GM18861 (cell line): ENCODE measurements at regions not wholly inside any gene's neighbourhood (a gene's known extent, or its start where the extent isn't known, plus 50 kb on each side); places are given as distances from the start of the nearest gene placed in this dataset.

ENCODE experiments used
- ATAC-seq: cut with Tn5 transposase; IDR thresholded peaks from one replicate; pipeline ENCODE4 v1.9.1; 2021; ENCODE audit not compliant: unreplicated experiment

DNA sequence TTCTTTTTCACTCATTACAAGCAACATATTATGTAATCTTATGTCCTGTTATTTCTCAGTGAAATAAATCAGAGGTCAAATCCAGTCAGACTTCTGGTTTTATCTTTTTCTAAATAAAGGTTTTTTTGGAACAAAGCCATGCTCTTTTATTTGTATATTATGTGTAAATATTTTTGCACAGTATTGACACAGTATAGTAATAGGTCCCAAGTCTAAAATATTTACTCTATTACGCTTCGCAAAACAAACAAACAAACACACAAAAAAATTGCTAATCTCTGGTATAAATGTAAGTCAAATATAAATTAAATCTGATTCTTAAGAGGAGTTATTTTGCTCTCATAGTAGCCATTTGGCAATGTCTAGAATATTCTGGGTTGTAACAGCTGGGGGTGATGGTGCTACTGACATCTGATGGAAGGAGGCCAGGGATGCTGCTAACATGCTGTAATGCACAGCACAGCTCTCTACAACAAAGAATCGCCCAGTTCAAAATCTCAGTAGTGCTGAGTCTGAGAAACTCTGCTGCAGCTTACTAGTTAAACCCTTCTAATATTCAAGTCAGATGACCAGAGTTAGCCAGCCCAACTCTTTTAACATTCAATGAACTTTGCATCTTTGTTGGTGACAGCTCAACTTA, 602.1 kb downstream of the RAB28 start:
- no peak for ATAC-seq

DNA sequence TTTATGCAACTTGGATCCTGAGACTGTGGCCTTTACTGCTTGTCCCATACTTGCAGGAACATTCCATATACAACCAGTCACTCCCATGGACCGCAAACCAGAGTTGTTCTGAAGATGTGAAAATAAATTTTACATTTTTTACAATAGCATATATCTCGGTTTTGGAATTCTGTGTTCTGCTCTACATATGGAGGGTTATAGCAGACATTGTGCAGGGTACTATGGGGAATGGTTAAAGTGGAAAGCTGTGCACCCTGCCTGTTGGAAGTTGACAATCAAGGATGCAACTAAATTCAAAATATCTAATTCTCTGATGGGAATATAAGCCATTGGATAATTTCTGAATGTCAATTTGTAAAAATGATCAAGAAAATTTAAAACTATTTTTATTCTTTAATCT, 603.3 kb downstream of the RAB28 start:
- ATAC-seq = no peak

DNA sequence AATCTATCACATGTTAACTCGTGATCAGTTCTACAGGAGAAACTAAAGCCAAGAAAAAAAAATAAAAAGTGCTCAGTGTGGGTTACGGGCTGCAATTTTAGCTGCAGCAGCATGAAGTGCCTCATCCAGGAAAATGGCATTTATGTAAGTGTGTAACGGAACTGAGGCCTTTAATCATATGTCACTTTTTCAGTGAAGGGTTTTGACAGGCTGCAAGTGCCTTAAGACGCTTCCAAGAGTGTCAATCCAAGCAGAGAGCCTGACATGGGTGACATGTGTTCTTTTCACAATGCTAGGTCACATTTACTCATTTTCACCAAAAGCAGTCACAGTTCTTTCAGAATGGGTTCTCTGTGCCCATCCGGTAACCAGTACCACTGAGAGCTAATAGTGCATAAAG, 604.6 kb downstream of the RAB28 start:
- ATAC-seq = no peak

DNA sequence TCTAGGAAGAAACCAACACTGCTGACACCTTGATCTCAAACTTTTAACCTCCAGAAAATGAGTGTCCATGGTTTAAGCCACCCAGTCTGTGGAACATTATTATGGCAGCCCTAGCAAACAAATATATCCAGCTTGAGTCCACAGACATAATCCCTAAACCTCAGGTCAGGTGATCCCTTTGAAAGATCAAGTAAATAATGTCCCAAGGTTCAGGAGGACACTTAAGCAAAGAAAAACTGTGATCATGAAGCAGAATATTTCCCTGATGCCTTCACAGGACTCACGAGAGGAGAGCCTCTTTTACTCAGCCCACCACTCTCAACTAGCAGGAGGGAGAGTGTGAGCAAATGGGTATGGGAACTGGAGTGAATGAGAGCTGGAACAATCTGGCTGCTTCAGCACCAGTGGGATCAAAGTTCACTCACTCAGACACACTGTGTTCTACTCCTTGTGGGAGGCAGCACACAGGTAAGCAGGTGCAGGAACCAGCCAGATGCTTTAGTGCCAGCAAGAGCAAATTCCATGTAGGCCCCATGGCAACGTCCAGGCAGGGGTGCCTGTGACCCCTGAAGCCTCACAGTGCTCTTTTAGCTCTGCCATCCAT, 608.4 kb downstream of the RAB28 start:
- no peak for ATAC-seq

DNA sequence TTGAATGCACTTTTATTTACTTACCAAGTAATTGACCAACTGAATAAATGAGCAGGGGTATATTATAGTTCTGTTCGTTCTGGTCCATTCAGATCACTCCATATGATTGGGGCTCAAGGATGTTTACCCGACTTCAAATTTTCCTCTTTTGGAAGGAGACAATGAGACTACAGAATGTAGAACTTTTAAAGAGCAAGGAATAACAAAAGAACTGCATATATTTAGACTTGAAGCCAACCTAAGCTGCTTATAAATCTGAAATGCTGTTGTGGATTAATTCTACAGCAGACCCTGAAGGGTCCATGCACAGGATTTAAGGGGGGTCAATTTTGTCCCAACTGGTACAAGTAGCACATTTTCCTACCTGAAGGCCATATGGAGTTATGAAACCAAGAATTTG, 610.8 kb downstream of the RAB28 start:
- no peak for ATAC-seq

DNA sequence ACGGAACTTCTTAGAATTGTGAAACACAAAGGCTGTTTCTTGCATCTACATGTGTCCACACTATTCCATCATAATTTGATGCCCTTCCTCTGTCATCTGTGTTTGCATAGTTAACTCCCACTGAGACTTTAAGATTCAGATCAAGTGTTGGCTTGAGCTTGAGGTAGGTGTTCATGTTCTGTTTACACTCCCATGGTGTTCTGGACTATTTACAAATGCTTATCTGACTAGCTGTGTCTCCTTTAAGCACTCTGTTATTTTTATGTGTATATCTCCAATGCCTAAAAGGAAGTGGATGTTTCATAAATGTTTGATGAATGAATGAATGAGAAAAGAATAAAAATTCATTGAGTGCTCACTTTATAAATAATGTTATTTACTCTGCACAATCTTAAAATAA, 622.7 kb downstream of the RAB28 start:
- no peak for ATAC-seq

DNA sequence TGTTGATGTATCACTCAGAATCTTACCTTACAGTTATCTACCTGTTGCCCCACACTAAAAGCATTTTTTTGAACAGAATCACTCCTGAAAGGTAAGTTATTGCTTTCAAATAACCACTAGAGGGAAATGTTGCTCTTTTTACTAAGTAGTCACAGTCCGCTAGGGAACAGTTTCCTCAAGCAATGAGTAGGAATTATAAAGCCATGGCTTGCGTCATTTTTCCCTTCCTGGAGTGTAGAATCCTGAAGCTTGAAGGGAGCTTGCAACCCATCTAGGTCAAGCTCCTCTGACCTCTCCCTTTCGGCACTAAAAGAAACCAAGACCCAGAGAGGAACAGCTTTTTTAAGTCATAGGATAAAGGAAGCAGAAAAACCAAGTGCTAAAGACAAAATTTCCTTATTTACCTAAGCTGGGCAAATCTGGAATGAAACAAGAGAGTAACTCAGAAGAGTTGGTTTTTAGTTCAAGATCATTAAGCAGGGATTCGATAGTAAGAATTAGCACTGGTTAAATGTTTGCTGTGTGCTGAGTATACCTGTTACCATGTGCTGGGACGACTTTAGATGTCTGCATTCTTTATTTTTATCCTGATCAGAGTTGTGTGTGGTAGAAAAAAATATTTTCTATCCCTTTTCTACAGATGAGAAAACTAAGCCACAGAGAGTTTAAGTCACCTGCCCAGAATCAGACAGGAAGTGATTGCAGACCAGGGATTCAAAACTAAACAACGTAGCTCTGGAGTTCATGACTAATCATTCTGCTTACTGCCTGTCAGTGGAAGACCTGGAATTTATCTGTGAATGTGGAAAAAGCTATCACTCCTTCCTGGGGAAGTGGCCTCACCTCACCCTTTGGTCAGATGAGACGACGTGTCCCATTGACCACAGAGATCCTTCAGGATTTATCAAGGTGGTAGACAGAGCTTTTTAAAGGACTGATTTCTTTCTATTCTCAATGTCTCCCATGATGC, 631.5 kb downstream of the RAB28 start:
- no peak for ATAC-seq

DNA sequence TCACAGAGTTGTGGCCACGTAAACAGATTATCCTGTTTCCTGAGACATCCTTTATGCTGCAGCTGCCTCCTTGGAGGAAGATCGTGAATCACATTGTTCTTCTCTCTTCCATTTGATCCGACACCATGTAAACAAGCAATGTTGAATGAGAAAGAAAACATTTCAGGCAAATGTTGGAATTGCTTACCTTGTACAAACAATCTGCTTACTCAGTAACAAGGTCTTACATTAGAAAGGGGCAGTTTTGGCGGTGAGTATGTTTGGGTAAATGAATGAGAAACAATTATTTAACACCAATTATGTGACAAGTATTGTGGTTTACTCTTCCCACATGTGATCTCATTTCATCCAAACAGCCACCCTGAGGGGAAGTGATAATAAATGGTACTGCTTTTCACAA, 637.8 kb downstream of the RAB28 start:
- no peak for ATAC-seq

DNA sequence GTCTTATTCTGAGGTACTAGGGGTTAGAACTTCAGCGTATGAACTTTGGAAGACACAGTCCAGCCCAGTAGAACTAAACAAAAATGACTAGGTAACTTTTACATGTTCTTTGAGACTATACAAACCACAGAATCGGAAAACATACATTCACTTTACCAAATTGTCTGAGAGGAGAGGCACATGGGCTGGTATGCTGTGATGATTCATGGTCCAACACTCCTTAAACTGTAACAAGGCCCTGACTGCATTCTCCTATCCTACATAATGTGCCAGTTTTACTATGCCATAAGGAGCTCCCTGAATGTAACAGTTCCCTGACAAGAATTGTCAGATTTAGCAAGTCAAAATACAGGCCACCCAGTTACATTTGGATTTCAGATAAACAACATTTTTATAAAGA, 640.0 kb downstream of the RAB28 start:
- ATAC-seq = no peak

DNA sequence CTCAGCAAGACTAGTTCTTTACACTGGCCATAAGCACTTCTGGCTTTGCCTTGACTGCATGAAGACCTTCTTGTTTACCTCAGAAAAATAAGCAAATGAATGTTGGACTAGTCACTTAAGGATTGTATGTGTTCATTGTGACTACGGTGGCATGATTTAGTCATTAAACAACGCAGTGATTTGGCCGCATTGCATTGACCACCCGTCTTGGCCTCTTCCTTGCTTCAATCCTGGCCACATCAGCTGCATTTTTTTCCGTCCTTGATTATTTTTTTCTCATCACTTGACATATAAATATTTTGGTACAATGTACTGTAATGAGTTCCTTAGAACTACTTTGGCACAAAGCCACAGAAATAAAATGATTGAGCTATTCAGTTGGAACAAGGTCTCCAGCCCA, 656.2 kb downstream of the RAB28 start:
- ATAC-seq = no peak

DNA sequence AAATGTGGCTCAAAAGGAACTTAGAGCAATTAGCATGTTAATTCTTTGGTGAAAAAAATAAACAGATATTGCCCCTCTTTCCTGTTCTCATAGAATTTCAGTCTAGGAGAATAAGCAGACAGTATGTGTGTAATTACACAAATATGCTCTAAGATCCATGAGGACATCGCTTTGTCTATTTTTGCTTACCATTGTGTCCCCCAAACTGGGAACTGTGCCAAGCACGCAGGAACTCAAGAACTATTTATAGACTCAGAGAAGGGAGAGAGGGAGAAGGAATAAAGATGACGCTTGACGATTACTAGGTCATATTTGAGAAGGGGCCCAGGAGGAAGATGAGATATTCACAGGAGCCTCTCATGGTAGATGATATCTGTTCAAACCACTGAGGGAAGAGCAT, 692.6 kb downstream of the RAB28 start:
- ATAC-seq = no peak

DNA sequence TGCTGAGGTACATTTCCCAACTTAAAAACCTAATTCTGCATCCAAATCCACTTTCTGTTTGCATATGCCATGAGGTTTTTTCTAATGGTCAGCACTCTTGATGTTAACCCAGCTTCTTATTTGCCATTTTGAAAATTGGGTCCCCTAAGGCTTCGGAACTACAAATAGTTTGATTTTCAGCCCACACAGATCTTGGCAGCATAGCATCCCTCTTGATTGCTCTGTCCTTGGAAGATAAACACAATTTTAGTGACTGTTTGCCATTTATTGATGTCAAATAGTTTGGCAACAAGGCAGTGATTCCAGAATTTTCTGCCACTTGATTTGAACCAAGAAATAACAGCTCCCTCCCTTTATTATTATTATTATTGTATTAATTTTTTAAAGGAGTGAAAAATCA, 696.9 kb downstream of the RAB28 start:
- no peak for ATAC-seq

DNA sequence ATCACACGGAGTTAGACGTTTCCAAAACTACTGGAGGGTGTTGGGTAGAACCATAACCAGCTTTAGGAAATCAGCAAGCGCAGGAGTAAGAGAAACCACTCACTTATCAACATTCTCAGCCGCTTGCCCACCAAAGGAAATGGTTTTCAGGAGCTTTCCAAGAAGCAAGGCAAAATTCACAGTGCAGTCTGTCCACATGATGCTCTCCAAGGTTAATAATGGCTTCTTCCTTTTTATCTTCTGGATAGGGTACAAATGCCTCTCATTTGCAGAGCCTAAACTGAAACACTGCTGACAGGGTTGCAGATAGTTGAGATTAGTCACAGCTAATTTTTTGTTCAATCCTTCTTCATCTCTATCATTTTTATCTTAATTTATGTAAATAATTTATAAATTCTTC, 705.4 kb downstream of the RAB28 start:
- no peak for ATAC-seq

DNA sequence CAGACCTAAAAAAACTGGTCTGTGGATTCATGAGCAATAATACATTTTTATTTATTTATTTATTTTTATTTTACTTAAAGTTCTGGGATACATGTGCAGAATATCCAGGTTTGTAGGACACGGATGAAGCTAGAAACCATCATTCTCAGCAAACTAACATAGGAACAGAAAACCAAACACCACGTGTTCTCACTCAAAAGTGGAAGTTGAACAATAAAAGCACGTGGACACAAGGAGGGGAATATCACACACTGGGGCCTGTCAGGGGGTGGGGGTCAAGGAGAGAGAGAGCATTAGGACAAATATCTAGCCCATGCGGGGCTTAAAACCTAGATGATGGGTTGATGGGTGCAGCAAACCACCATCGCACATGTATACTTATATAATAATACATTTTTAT, 705.9 kb downstream of the RAB28 start:
- ATAC-seq = no peak

DNA sequence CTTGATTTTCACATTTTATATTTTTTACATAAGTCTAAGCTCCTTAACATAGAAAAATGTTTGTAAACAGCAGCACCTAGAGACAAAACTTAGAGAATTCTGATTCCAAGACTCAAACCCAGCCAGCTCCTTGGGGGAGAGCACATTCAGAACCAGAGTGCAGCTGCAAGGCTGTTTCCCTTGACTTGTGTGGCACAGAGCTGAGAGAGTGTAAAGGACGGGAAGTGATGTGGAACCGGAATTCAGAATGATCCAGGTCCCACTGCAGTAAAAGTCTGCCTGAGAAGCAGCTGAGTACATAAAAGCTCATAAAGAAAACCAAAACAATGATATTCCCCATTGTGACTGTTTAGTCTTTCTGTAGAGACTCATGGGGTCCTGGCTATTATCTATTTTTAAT, 713.8 kb downstream of the RAB28 start:
- no peak for ATAC-seq

DNA sequence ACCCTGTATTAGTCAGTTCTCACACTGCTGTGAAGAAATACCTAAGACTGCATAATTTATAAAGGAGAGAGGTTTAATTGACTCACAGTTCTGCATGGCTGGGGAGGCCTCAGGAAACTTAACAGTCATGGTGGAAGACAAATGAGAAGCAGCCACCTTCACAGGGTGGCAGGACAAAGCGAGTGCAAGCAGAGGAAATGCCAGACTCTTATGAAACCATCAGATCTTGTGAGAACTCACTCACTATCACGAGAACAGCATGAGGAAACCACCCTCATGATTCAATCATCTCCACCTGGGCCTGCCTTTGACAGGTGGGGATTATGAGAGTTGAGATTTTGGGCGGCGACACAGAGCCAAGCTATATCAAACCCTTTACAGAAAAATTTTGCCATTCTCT, 722.4 kb downstream of the RAB28 start:
- ATAC-seq = no peak

DNA sequence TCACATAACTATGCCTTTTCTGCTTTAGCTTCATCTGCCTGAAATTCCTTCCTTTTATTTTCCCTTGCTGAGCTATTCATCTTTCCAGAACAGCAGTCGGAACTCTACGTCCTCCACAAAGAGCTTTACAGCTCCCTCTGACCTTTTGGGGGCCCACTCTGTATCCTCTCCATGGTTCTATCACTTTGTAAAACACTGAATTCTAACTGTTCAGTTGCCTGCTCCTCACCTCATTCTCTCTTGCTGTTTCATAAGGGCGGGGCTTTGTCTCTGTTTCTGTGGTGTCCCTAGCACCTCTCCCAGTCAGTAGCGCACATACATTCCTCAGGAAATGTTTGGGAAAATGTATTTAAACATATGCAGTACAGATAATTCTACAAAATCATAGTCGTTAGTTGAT, 737.0 kb downstream of the RAB28 start:
- no peak for ATAC-seq

DNA sequence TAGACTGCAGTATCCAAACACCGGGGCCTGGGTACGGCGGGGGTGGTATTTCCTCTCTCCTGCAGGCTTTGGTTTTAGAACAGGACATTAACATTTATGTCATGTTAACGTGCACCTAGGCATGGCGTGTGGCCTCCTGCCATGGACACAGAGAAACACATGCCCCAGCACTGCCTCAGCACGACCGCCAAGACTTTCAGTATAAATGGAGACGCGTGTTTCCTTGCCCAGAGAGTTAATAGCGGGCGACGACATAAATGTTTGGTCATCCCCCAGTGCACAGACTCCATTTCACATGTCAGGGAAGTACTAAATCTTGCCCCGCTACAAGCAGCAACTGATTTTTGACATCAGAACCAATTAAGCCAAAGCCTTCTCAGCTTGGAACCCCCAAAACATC, 737.9 kb downstream of the RAB28 start:
- ATAC-seq = no peak

DNA sequence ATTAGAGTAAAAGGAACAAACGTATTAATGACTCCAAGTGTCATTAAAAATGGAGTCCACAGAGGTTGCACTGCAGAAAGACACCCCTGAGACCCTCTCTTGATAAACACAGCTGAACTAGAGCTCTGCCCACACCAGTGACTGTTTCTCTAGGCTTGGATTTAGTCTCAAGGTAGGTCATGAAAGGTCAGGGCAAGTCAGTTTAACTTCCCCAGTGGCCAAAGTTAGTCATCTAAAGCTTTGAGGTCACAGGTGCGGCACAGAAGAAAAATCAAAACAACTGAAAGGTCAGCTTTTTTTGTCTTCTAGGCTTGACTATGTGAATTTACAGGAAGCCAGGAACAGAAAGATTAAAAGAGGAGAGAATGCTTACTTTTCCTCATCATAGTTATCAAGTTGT, 749.6 kb downstream of the RAB28 start:
- ATAC-seq = no peak

DNA sequence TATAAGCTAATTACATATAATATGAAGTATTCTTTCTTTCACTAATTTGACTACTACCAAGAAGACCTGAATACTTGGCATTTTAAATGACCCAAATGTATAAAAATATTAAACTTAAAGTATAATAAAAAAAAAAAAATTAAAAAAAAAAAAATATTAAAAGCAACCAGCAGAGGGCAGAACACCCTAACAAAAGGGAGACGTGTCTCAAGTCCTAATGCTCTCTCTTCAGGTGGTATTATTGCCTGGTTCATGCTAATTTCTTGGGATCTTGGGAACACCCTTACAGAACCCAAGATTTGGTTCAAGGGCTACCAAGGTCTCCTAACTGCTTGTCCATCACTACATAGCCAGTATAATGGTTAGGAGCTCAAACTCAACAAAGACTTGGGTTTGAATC, 754.8 kb downstream of the RAB28 start:
- ATAC-seq = no peak

DNA sequence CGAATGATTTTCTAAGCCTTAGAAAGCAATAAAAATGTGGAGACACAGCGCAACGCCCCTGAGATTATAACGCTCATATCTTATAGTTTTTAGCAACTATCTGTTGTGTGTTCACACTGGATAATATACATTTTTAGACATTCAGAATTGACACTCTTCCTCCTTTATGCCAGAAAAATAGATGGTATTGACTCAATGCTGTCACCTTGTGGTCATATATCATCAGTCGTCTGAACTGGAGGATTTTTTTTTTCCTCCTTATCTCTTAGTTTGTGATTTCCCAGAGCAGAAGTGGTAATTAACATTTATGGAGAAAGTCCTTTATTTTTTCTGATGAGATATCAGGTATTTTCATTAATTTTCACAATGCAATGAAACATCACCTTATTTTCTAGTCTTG, 759.6 kb downstream of the RAB28 start:
- ATAC-seq = no peak

DNA sequence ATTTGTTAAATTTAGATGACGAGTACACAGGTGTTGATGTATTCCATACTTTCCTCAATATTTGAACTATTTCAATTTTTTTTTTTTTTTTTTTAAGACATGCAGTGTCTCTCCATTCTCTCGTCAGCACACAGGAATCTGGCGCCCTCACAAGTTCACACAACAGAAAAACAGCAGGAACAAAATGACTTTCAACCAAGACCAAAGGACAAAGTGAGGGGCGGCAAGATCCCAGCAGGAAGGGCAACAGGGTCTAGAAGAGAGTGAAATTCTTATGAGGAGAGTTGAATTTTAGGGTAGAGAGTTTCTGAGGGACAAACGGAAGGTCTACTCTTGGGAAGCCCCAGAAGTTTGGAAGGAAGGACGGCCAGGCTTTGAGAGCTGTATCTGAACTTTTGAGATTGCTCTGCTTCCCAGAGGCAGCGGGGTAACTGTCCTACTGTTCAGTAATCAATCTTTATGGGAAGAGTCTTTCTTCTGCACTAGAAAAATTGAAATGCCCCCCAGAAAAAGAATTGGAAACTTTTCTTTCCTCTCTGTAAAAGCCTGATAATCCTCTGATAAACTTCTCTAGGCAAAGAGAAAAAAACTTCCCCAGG, 760.2 kb downstream of the RAB28 start:
- no peak for ATAC-seq
